Heart right ventricle (tissue), 16 donors: ENCODE measurements at regions not wholly inside any gene's neighbourhood (a gene's known extent, or its start where the extent isn't known, plus 50 kb on each side); places are given as distances from the start of the nearest gene placed in this dataset.

Source experiments
- ATAC-seq, 8 donors: fragments of 200-7000 bp; cut with Tn5 transposase; one replicate each; pipeline ENCODE4 v1.9.1; 2020; ENCODE audit warnings: mild to moderate bottlenecking in 8 of 8, moderate library complexity in 8 of 8, moderate number of reproducible peaks in 1 of 8
- DNase-seq, 2 donors: peaks; one replicate each; pipeline ENCODE4 v3.0.0-alpha.2; 2020
- H3K27ac ChIP-seq, 10 donors: fragments of 200-600 bp; sonication (generic) in 2 of 10; one replicate each; pipeline versions ENCODE4 v1.5.0 to v1.8.0; 2020 to 2022; ENCODE audit warnings: mild to moderate bottlenecking in 3 of 10
- H3K27me3 ChIP-seq, 7 donors: fragments of 200-600 bp; one replicate each; pipeline ENCODE4 v1.8.0; 2021 to 2022; ENCODE audit warnings: mild to moderate bottlenecking in 2 of 7
- H3K36me3 ChIP-seq, 9 donors: fragments of 200-600 bp; sonication (generic) in 1 of 9; one replicate each; pipeline versions ENCODE4 v1.5.0 to v1.8.0; 2020 to 2022; ENCODE audit warnings: mild to moderate bottlenecking in 2 of 9
- H3K4me1 ChIP-seq, 9 donors: fragments of 200-600 bp; sonication (generic) in 1 of 9; one replicate each; pipeline versions ENCODE4 v1.5.0 to v1.8.0; 2020 to 2022; ENCODE audit warnings: mild to moderate bottlenecking in 4 of 9
- H3K4me3 ChIP-seq, 10 donors: fragments of 200-600 bp; sonication (generic) in 2 of 10; one replicate each; pipeline versions ENCODE4 v1.5.0 to v1.8.0; 2020 to 2022; ENCODE audit warnings: mild to moderate bottlenecking in 7 of 10, moderate library complexity in 2 of 10
- H3K9me3 ChIP-seq, 11 donors: fragments of 200-600 bp in 10 of 11; sonication (generic) in 2 of 11; one replicate each; pipeline versions ENCODE4 v1.5.0 to v1.8.0; 2013 to 2022; ENCODE audit warnings: mild to moderate bottlenecking in 2 of 11, control low read depth in 1 of 11, moderate library complexity in 1 of 11
- WGBS, 2 donors: extraction: QIAGEN DNeasy Blood & Tissue Kit; methylation state at CpG; one replicate each; pipeline ENCODE4 v1.1.7; 2013; ENCODE audit warnings: inconsistent platforms in 1 of 2; 5-methylcytosine and 5-hydroxymethylcytosine counted together
- intact Hi-C, 10 donors: fragments of 100-400 bp; cut with DNase I; formaldehyde crosslinking; loops; one replicate each; pipeline versions ENCODE4 v1.11.1 to v1.14.2; 2022
- TF ChIP-seq, protein P1 (sequence below), 9 donors: fragments of 200-600 bp; sonication (generic) in 2 of 9; IDR thresholded peaks; one replicate each; pipeline versions ENCODE4 v1.5.0 to v1.8.0; 2021 to 2022; ENCODE audit warnings: antibody characterized with exemption in 9 of 9, mild to moderate bottlenecking in 5 of 9, moderate library complexity in 1 of 9
- donor health status: Arrhythmogenic right ventricular cardiomyopathy.
- donor health status: ischemic (EF 13 %, LVEDD 7.1; RV severe dilation, severe dysfunction).
- donor health status: healthy with polysubstance abuse.
- donor health status: DM: no; HTN: yes; CAD: no.
- donor health status: DM: no; HTN: no; CAD: no.
- donor health status: ischemic (EF 25% LVEDD 6.9; RV normal size, moderate dysfunction).
- donor health status: ischemic (EF 25% LVEDD 5.7; RV mildly dilated, moderate dysfunction).
- donor health status: healthy.
- donor health status: DM: yes; HTN: yes; CAD: no.
- donor health status: Ischemic cardiomyopathy.
- donor health status: ischemic (EF 35%, LVEDD 5.7; RV mildly dilated, moderate dysfunction).
- donor health status: nonischemic (EF 11% LVEDD 7.7; RV severe dilation, severe dysfunction).
- donor health status: DM: yes; HTN: yes; CAD: no.
- donor health status: PGD.
- donor health status: ischemic (EF 29% LVEDD 5.4; RV normal size, mild dysfunction).
- donor health status: nonischemic (EF 23%, LVEDD 6.1; RV moderate dilation, normal function).

DNA sequence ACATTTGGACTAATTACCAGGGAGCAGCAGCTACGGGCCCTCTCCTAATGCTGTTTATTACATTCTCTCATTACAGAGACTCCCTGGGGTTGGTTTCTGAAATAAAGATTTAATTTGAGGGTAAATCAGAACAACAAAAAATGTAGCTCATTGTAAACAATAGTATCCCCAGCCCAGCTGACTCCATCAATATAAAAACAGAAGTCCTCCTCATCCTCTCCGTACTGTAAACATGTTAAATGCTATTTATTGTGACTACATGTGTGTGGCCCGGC is 670.4 kb downstream of the TOX3 start:
- TF ChIP-seq, protein P1, sequence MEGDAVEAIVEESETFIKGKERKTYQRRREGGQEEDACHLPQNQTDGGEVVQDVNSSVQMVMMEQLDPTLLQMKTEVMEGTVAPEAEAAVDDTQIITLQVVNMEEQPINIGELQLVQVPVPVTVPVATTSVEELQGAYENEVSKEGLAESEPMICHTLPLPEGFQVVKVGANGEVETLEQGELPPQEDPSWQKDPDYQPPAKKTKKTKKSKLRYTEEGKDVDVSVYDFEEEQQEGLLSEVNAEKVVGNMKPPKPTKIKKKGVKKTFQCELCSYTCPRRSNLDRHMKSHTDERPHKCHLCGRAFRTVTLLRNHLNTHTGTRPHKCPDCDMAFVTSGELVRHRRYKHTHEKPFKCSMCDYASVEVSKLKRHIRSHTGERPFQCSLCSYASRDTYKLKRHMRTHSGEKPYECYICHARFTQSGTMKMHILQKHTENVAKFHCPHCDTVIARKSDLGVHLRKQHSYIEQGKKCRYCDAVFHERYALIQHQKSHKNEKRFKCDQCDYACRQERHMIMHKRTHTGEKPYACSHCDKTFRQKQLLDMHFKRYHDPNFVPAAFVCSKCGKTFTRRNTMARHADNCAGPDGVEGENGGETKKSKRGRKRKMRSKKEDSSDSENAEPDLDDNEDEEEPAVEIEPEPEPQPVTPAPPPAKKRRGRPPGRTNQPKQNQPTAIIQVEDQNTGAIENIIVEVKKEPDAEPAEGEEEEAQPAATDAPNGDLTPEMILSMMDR (IDR thresholded peaks at IDR 0.05) = no peak
- WGBS, 2 donors = 88 to 92% methylated on average over 3 of the region's 3 CpGs
- H3K36me3 ChIP-seq = no peaks in the 10 kb centered on the region
- H3K27me3 ChIP-seq = no peaks in the 10 kb centered on the region
- DNase-seq (no peak), ATAC-seq (no peak)
- H3K27ac ChIP-seq = no peak overlapping the region
- H3K9me3 ChIP-seq = peaks cover 0 to 4% (median 0%) of the 10 kb centered on the region in 11 donors
- H3K4me3 ChIP-seq = no peak overlapping the region
- no peaks in the 10 kb centered on the region for H3K4me1 ChIP-seq
- intact Hi-C loops = no loop called here

DNA sequence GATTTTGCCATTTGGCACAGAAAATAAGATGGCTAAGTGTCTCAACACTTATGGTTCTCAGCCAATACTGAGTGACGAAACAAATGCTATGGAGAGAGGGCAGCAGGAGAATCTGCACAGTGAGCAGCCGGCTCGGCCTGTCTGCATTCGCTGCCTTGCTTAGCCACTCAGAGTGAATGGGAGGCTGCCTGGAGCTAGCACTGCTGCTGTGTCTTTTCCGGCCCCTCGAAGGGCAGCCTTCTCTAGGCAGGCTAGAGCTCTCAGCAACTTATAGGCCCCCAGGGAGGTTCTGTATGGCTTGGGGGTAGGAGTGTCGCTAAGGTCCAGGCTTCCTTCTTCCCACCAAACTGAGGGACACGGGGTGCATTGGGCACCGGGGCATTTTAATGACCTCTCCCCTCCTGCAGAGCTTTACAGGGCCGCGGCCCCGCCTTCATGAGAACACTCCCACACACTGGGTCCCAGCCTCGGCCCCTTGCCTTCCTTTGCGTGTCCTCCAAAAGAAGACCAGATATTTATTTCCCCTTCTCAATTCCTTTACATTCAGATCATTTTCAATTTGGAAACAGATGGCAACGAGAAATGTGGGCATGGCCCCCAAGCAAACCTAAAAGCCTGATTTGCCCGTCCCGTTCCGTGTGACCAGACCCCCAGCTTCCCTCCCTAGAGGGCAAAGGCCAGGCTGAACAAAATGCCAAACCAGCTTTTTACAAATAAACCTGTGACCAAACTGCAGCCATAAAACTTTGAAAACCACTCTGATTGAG is 670.9 kb downstream of the TOX3 start:
- DNase-seq (no peak), ATAC-seq (no peak)
- 73 to 76% methylated on average over 18 of the region's 18 CpGs for WGBS, 2 donors
- Histone ChIP-seq H3K27me3 (no peaks in the 10 kb centered on the region), H3K4me1 (no peaks in the 10 kb centered on the region), H3K27ac (no peak overlapping the region), H3K4me3 (no peak overlapping the region), H3K9me3 (peaks cover 0 to 4% (median 0%) of the 10 kb centered on the region in 11 donors), H3K36me3 (no peaks in the 10 kb centered on the region)
- intact Hi-C loops = no loop called here
- TF ChIP-seq, protein P1 (IDR thresholded peaks at IDR 0.05) = no peak

GRCh38 chr16:51872524-51872923 is 674.4 kb downstream of the TOX3 start:
- Histone ChIP-seq H3K36me3 (no peaks in the 10 kb centered on the region), H3K9me3 (peaks cover 0 to 4% (median 0%) of the 10 kb centered on the region in 11 donors), H3K4me1 (no peaks in the 10 kb centered on the region), H3K27me3 (peaks cover 0 to 4% (median 0%) of the 10 kb centered on the region in 7 donors), H3K27ac (no peak overlapping the region), H3K4me3 (no peak overlapping the region)
- DNase-seq = no peak
- intact Hi-C loops = no loop called here
- no peak for ATAC-seq
- TF ChIP-seq, protein P1 (IDR thresholded peaks at IDR 0.05) = no peak

DNA sequence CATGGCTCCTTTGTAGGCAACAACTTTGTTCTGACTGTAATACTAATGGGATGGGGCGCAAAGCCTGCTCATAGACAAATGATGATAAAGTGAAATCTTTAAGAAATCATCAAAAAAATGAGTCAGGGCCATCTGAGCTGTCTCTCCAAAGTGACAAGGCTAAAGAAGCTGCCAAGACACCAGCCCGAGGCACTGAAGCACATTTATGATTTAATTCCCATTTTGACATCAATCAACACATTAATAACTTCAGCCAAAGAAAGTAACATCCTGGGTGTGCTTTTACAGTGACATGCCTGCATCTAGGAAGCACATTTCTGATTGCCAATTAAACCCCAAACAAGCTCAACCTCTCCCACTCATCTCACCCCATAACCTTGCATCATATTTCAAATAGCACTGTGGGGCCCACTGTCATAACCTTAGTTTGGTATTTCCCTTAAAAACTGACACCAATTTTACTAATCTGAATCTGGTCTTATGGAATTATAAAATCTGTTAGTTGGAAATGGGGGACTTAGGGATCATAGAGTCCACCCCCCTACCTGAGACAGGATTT is 676.6 kb downstream of the TOX3 start:
- peaks cover 0 to 4% (median 0%) of the 10 kb centered on the region in 11 donors for H3K9me3 ChIP-seq
- 74 to 78% methylated on average over 2 of the region's 2 CpGs for WGBS, 2 donors
- ATAC-seq = no peak
- no peak for DNase-seq
- H3K27me3 ChIP-seq = peaks cover 0 to 13% (median 0%) of the 10 kb centered on the region in 7 donors
- H3K36me3 ChIP-seq = no peaks in the 10 kb centered on the region
- no peak overlapping the region for H3K4me3 ChIP-seq
- H3K4me1 ChIP-seq = no peaks in the 10 kb centered on the region
- TF ChIP-seq, protein P1 (IDR thresholded peaks at IDR 0.05) = no peak
- no peak overlapping the region for H3K27ac ChIP-seq
- intact Hi-C loops = no loop called here
